Natural killer cell treated with Interleukin-12 subunit alpha and Interleukin-12 subunit beta and Interleukin-15 and Interleukin-18, amount 100 ng/mL, for 72 hours (primary cell): ENCODE measurements at regions not wholly inside any gene's neighbourhood (a gene's known extent, or its start where the extent isn't known, plus 50 kb on each side); places are given as distances from the start of the nearest gene placed in this dataset.
"Not testable (repeated sequence)": the region's sequence is repeated elsewhere in the genome, so short reads cannot be mapped to it uniquely, and the experiment has no call there.

ENCODE experiments used
- ATAC-seq, 2 donors: fragments of 150-1000 bp; cut with Tn5 transposase in 1 of 2; sonication (Bioruptor Pico), chemical (Tn5 transposase) in 1 of 2; 2 replicates each; pipeline ENCODE4 v1.10.0; 2021
- DNase-seq: peaks from one replicate; pipeline ENCODE4 v3.0.0; 2022; ENCODE audit warnings: low spot score
- H3K27ac Mint-ChIP-seq, 2 donors: 1 replicate in 1 of 2; 2 replicates in 1 of 2; pipeline ENCODE4 v1.8.0; 2022; ENCODE audit warnings: mixed read lengths in 2 of 2, mild to moderate bottlenecking in 1 of 2, moderate library complexity in 1 of 2
- H3K27me3 Mint-ChIP-seq, 2 donors: 1 replicate in 1 of 2; 2 replicates in 1 of 2; pipeline ENCODE4 v1.8.0; 2022; ENCODE audit warnings: mixed read lengths in 2 of 2
- H3K36me3 Mint-ChIP-seq: one replicate; pipeline ENCODE4 v1.8.0; 2022; ENCODE audit warnings: mixed read lengths
- H3K4me1 Mint-ChIP-seq, 2 donors: 1 replicate in 1 of 2; 2 replicates in 1 of 2; pipeline ENCODE4 v1.8.0; 2022; ENCODE audit warnings: low read depth in 2 of 2, mixed read lengths in 2 of 2, mild to moderate bottlenecking in 1 of 2
- H3K4me3 Mint-ChIP-seq: one replicate; pipeline ENCODE4 v1.8.0; 2022; ENCODE audit warnings: mixed read lengths
- H3K9me3 Mint-ChIP-seq: 2 replicates; pipeline ENCODE4 v1.8.0; 2022; ENCODE audit warnings: mixed read lengths

GRCh38 chr6:105678516-105678915 is 275.6 kb upstream of the PREP start:
- Mint-ChIP-seq H3K4me3 (no peak overlapping the region), H3K9me3 (peaks cover 9% of the 10 kb centered on the region), H3K4me1 (no peaks in the 10 kb centered on the region), H3K27ac (no peak overlapping the region), H3K36me3 (peaks cover 14% of the 10 kb centered on the region), H3K27me3 (no peaks in the 10 kb centered on the region)
- ATAC-seq (no peak), DNase-seq (no peak)

GRCh38 chr6:105677671-105678475 is 275.0 kb upstream of the PREP start:
- no peak overlapping the region for H3K4me3 Mint-ChIP-seq
- DNase-seq (no peak), ATAC-seq (no peak)
- H3K27me3 Mint-ChIP-seq: no peaks in the 10 kb centered on the region
- peaks cover 9% of the 10 kb centered on the region for H3K9me3 Mint-ChIP-seq
- H3K27ac Mint-ChIP-seq: no peak overlapping the region
- peaks cover 14% of the 10 kb centered on the region for H3K36me3 Mint-ChIP-seq
- no peaks in the 10 kb centered on the region for H3K4me1 Mint-ChIP-seq

GRCh38 chr6:105676857-105677256 is 274.0 kb upstream of the PREP start:
- no peaks in the 10 kb centered on the region for H3K4me1 Mint-ChIP-seq
- DNase-seq: no peak
- H3K4me3 Mint-ChIP-seq: no peak overlapping the region
- ATAC-seq: no peak
- H3K36me3 Mint-ChIP-seq: peaks cover 13% of the 10 kb centered on the region
- H3K27ac Mint-ChIP-seq: no peak overlapping the region
- H3K9me3 Mint-ChIP-seq: peaks cover 12% of the 10 kb centered on the region
- H3K27me3 Mint-ChIP-seq: no peaks in the 10 kb centered on the region

DNA sequence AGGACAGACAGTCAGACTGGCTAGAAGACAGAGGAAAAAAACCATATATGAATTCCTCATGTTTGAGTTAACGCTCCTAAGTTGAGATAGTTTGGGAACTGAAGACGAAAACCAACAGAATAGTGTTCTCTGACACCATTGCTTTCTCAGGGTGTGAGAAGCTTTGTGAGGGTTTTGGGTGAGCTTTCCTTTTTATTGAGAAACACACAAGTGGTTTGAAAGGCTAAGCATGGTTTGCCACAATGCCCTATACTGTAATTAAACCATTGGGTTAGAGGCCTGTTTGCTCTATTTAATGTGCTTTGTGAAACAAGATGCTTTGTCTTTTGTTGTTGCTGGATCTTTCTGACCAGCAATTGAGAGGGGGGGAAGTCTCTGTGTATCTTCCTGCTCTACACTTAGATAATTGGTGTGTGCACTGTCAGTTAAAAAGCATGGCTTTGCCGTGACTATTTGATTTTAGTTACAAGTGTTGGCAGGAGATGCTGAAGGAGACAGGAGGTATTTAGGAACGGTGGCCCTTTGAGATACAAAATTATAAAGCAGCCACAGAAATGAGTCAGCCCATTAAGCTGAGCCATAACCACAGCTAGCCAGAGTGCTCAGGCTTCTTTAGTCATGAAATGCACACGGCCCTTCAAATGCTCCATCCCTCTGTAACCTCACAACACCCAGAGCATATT is 273.0 kb upstream of the PREP start:
- Mint-ChIP-seq H3K9me3 (peaks cover 5% of the 10 kb centered on the region), H3K36me3 (peaks cover 3% of the 10 kb centered on the region), H3K27me3 (peaks cover 0 to 2% of the 10 kb centered on the region in 2 donors), H3K4me1 (no peaks in the 10 kb centered on the region), H3K27ac (no peak overlapping the region), H3K4me3 (no peak overlapping the region)
- DNase-seq: no peak
- ATAC-seq: peak; percentile 70 to 83

DNA sequence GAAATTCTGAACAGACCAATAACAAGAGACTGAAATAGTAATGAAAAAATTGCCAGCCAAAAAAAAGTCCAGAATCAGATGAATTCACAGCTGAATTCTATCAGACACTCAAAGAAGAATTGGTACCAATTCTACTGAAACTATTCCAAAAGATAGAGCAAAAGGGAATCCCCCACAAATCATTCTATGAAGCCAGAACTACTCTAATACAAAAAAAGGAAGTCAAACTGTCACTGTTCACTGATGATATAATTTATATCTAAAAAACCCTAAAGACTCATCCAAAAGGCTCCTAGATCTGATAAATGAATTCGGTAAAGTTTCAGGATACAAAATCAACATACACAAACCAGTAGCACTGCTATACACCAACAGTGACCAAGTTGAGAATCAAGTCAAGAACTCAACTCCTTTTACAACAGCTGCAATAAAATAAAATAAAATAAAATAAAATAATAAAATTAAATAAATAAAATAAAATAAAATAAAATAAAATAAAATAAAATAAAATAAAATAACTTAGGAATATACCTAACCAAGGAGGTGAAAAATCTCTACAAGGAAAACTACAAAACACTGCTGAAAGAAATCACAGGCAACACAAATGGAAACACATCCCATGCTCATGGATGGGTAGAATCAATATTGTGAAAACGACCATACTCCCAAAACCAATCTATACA is 270.1 kb upstream of the PREP start:
- not testable (repeated sequence) for H3K36me3 Mint-ChIP-seq, H3K4me3 Mint-ChIP-seq, ATAC-seq, DNase-seq, H3K27me3 Mint-ChIP-seq, H3K4me1 Mint-ChIP-seq, H3K9me3 Mint-ChIP-seq, H3K27ac Mint-ChIP-seq

- H3K9me3 Mint-ChIP-seq: peaks cover 8% of the 10 kb centered on the region
- peaks cover 0 to 3% of the 10 kb centered on the region in 2 donors for H3K4me1 Mint-ChIP-seq
- ATAC-seq (no peak), DNase-seq (no peak)
- H3K27me3 Mint-ChIP-seq: peaks cover 0 to 13% of the 10 kb centered on the region in 2 donors
- no peak overlapping the region for H3K4me3 Mint-ChIP-seq
- H3K27ac Mint-ChIP-seq: no peak overlapping the region
- no peaks in the 10 kb centered on the region for H3K36me3 Mint-ChIP-seq
Measured at GRCh38 chr6:105669232-105669631, 266.4 kb upstream of the PREP start.

DNA sequence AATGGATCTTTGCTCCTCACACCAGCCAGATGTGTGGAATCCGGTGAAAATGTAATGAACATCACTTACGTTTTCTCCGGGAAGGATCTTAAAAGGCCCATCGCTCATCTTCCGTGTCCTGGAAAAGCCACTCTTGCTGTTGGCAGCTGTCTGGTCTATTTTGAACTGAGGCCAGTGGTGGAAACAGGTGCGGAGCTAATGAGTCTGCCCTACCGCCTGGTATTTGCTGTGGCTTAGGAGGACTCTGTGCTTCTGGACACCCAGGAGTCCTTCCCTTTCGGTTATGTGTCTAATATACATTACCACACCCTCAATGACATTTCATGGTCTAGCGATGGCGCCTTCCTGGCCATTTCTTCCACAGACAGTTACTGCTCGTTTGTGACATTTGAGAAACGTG is 264.2 kb upstream of the PREP start:
- H3K36me3 Mint-ChIP-seq: peaks cover 3% of the 10 kb centered on the region
- H3K4me3 Mint-ChIP-seq: no peak overlapping the region
- H3K9me3 Mint-ChIP-seq: peaks cover 8% of the 10 kb centered on the region
- DNase-seq (no peak), ATAC-seq (no peak)
- H3K4me1 Mint-ChIP-seq: peaks cover 0 to 3% of the 10 kb centered on the region in 2 donors
- peaks cover 0 to 15% of the 10 kb centered on the region in 2 donors for H3K27me3 Mint-ChIP-seq
- no peak overlapping the region for H3K27ac Mint-ChIP-seq

DNA sequence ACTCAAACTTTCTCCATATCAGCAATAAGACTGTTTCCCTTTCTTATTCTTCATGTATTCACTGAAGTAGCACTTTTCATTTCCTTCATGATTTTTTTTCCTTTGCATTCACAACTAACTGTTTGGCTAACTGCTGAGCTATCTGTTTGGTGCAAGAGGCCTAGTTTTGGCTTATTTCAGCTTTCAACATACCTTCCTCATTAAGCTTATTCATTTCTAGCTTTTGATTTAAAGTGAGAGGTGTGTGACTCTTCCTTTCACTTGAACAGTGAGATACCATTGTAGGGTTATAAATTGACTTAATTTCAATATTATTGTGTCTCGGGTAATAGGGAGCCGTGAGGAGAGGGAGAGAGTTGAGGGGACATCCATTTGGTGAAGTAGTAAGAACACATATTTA is 262.0 kb upstream of the PREP start:
- Mint-ChIP-seq H3K27me3 (peaks cover 0 to 13% of the 10 kb centered on the region in 2 donors), H3K27ac (no peak overlapping the region)
- ATAC-seq: no peak

GRCh38 chr6:105651969-105652368 is 249.1 kb upstream of the PREP start:
- ATAC-seq: peak; percentile 63 to 82
- H3K27me3 Mint-ChIP-seq: no peaks in the 10 kb centered on the region
- no peaks in the 10 kb centered on the region for H3K36me3 Mint-ChIP-seq
- peaks cover 7% of the 10 kb centered on the region for H3K9me3 Mint-ChIP-seq
- no peak for DNase-seq
- peak overlapping the region; percentile 0 to 71 for H3K27ac Mint-ChIP-seq
- peak overlapping the region; percentile 2 for H3K4me3 Mint-ChIP-seq
- H3K4me1 Mint-ChIP-seq: peaks cover 43 to 48% of the 10 kb centered on the region in 2 donors

More for the DNA sequence above, 262.0 kb upstream of the PREP start:
- H3K4me3 Mint-ChIP-seq: no peak overlapping the region
- peaks cover 0 to 5% of the 10 kb centered on the region in 2 donors for H3K4me1 Mint-ChIP-seq
- no peak for DNase-seq
- peaks cover 7% of the 10 kb centered on the region for H3K36me3 Mint-ChIP-seq
- peaks cover 8% of the 10 kb centered on the region for H3K9me3 Mint-ChIP-seq

GRCh38 chr6:105650347-105650746 is 247.5 kb upstream of the PREP start:
- Mint-ChIP-seq H3K4me3 (no peak overlapping the region), H3K27ac (peak overlapping the region; percentile 85 to 94), H3K9me3 (peaks cover 4% of the 10 kb centered on the region), H3K4me1 (peaks cover 58 to 64% of the 10 kb centered on the region in 2 donors), H3K36me3 (no peaks in the 10 kb centered on the region), H3K27me3 (no peaks in the 10 kb centered on the region)
- ATAC-seq (no peak), DNase-seq (no peak)

- no peak for ATAC-seq
- Mint-ChIP-seq H3K27me3 (no peaks in the 10 kb centered on the region), H3K27ac (peak overlapping the region; percentile 85 to 94), H3K36me3 (no peaks in the 10 kb centered on the region), H3K4me1 (peaks cover 69 to 75% of the 10 kb centered on the region in 2 donors), H3K4me3 (peak overlapping the region; percentile 71), H3K9me3 (peaks cover 4% of the 10 kb centered on the region)
- DNase-seq: no peak
Measured at GRCh38 chr6:105649192-105649591, 246.3 kb upstream of the PREP start.

DNA sequence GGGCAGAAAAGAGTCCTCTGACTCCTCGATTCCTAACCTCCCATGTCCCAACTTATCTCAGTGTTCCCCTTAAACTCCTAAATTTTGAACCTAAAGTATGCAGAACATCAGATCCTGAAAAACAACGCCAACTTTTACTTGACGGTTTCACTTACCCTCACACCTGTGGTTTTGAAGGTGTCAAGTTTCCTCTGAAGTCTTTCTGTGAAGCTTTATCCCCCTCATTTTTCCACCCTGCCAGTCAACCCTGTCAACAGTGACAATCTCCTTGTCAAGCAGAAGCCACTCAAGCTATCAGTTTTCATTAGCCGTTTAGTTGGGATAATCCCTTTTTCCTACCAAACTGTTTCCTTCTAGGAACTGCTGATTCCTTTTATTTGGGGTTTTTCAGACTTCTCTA is 245.4 kb upstream of the PREP start:
- Mint-ChIP-seq H3K36me3 (no peaks in the 10 kb centered on the region), H3K4me1 (peaks cover 77 to 78% of the 10 kb centered on the region in 2 donors), H3K9me3 (peaks cover 4% of the 10 kb centered on the region), H3K27me3 (no peaks in the 10 kb centered on the region), H3K4me3 (peak overlapping the region; percentile 71), H3K27ac (peak overlapping the region; percentile 85 to 94)
- ATAC-seq: no peak
- peak; percentile 70 for DNase-seq

- peaks cover 73 to 81% of the 10 kb centered on the region in 2 donors for H3K4me1 Mint-ChIP-seq
- H3K27me3 Mint-ChIP-seq: no peaks in the 10 kb centered on the region
- H3K9me3 Mint-ChIP-seq: no peaks in the 10 kb centered on the region
- peak; percentile 93 to 95 for ATAC-seq
- H3K27ac Mint-ChIP-seq: peak overlapping the region; percentile 92 to 95
- H3K36me3 Mint-ChIP-seq: no peaks in the 10 kb centered on the region
- peak overlapping the region; percentile 82 for H3K4me3 Mint-ChIP-seq
- DNase-seq: peak; percentile 77
Measured at GRCh38 chr6:105646391-105646867, 243.5 kb upstream of the PREP start.
